ENCODE measurements at regions not wholly inside any gene's neighbourhood (a gene's known extent, or its start where the extent isn't known, plus 50 kb on each side); places are given as distances from the start of the nearest gene placed in this dataset.

DNA sequence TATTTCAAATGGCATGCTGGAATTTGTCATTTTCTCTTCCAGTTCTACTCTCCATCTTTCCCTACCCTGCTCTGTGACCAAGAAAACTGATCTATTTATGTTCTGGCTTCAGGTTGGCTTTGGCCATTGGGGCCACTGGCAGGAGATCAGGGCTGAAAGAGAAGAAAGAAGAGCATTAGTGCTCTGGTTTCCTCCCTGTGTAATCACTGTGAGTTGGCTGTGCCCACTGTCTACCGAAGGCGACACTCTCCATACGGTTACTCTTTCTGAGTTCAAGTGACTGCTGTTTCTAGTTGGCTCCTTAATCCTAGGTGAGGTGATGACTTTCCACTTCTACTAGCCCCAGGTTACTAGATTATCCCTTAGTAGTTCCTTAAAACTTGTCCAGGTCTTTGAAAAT lies 372.6 kb downstream of the PRELID2 start:
- Mint-ChIP-seq H3K4me1 (no peaks in the 10 kb centered on the region), H3K9me3 (no peaks in the 10 kb centered on the region), H3K36me3 (ENCODE audit: low read depth) (no peaks in the 10 kb centered on the region), H3K27ac (no peak overlapping the region), H3K4me3 (no peak overlapping the region), H3K27me3 (ENCODE audit: insufficient read depth, low read depth, poor library complexity) (no peaks in the 10 kb centered on the region)
- no peak for DNase-seq (ENCODE audit: low spot score)
- Histone ChIP-seq H3K4me2 (no peak overlapping the region), H4K20me1 (replicated peaks; ENCODE audit: insufficient read depth) (no peaks in the 10 kb centered on the region), H2AFZ (no peak overlapping the region), H3K4me3 (no peak overlapping the region), H3K9me2 (ENCODE audit: insufficient read depth) (0 out of 2 replicates have a peak, but pooled peaks cover 5% of the 10 kb centered on the region), H3F3A (replicated peaks; ENCODE audit: low read depth) (no peaks in the 10 kb centered on the region), H3K27me3 (ENCODE audit: insufficient read depth) (no peaks in the 10 kb centered on the region), H3K4me1 (ENCODE audit: insufficient read depth) (no peaks in the 10 kb centered on the region), H3K36me3 (ENCODE audit: insufficient read depth) (no peaks in the 10 kb centered on the region), H3K27ac (ENCODE audit: low read depth) (no peak overlapping the region), H3K79me2 (replicated peaks; ENCODE audit: insufficient read depth) (no peaks in the 10 kb centered on the region)
- TF ChIP-seq NANOG (IDR thresholded peaks at IDR 0.05; ENCODE audit: borderline replicate concordance) (no peak), CREB1 (CRISPR knock-in tag; IDR thresholded peaks at IDR 0.05; ENCODE audit: low read depth) (no peak), EZH2phosphoT487 (IDR thresholded peaks at IDR 0.05; ENCODE audit: unreplicated experiment) (no peak), ZNF331 (CRISPR knock-in tag; IDR thresholded peaks at IDR 0.05; ENCODE audit: low read depth) (no peak), ZNF114 (CRISPR knock-in tag; IDR thresholded peaks at IDR 0.05) (no peak), EZH2 (IDR thresholded peaks at IDR 0.05; ENCODE audit: low read depth, unreplicated experiment) (no peak), JUNB (IDR thresholded peaks at IDR 0.05; ENCODE audit: unreplicated experiment) (no peak), STAT1 (IDR thresholded peaks at IDR 0.05; ENCODE audit: unreplicated experiment) (no peak), POLR2AphosphoS5 (IDR thresholded peaks at IDR 0.05; ENCODE audit: low read depth) (no peak)
- TF ChIP-seq, protein P1, sequence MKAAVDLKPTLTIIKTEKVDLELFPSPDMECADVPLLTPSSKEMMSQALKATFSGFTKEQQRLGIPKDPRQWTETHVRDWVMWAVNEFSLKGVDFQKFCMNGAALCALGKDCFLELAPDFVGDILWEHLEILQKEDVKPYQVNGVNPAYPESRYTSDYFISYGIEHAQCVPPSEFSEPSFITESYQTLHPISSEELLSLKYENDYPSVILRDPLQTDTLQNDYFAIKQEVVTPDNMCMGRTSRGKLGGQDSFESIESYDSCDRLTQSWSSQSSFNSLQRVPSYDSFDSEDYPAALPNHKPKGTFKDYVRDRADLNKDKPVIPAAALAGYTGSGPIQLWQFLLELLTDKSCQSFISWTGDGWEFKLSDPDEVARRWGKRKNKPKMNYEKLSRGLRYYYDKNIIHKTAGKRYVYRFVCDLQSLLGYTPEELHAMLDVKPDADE (IDR thresholded peaks at IDR 0.05) = no peak
- TF ChIP-seq, protein P2, sequence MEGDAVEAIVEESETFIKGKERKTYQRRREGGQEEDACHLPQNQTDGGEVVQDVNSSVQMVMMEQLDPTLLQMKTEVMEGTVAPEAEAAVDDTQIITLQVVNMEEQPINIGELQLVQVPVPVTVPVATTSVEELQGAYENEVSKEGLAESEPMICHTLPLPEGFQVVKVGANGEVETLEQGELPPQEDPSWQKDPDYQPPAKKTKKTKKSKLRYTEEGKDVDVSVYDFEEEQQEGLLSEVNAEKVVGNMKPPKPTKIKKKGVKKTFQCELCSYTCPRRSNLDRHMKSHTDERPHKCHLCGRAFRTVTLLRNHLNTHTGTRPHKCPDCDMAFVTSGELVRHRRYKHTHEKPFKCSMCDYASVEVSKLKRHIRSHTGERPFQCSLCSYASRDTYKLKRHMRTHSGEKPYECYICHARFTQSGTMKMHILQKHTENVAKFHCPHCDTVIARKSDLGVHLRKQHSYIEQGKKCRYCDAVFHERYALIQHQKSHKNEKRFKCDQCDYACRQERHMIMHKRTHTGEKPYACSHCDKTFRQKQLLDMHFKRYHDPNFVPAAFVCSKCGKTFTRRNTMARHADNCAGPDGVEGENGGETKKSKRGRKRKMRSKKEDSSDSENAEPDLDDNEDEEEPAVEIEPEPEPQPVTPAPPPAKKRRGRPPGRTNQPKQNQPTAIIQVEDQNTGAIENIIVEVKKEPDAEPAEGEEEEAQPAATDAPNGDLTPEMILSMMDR (conservative IDR thresholded peaks at IDR 0.05; ENCODE audit: low read depth in 2 of 2) = no peak
- TF ChIP-seq, protein P3, sequence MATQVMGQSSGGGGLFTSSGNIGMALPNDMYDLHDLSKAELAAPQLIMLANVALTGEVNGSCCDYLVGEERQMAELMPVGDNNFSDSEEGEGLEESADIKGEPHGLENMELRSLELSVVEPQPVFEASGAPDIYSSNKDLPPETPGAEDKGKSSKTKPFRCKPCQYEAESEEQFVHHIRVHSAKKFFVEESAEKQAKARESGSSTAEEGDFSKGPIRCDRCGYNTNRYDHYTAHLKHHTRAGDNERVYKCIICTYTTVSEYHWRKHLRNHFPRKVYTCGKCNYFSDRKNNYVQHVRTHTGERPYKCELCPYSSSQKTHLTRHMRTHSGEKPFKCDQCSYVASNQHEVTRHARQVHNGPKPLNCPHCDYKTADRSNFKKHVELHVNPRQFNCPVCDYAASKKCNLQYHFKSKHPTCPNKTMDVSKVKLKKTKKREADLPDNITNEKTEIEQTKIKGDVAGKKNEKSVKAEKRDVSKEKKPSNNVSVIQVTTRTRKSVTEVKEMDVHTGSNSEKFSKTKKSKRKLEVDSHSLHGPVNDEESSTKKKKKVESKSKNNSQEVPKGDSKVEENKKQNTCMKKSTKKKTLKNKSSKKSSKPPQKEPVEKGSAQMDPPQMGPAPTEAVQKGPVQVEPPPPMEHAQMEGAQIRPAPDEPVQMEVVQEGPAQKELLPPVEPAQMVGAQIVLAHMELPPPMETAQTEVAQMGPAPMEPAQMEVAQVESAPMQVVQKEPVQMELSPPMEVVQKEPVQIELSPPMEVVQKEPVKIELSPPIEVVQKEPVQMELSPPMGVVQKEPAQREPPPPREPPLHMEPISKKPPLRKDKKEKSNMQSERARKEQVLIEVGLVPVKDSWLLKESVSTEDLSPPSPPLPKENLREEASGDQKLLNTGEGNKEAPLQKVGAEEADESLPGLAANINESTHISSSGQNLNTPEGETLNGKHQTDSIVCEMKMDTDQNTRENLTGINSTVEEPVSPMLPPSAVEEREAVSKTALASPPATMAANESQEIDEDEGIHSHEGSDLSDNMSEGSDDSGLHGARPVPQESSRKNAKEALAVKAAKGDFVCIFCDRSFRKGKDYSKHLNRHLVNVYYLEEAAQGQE (IDR thresholded peaks at IDR 0.05; ENCODE audit: unreplicated experiment) = no peak
- TF ChIP-seq, protein P4, sequence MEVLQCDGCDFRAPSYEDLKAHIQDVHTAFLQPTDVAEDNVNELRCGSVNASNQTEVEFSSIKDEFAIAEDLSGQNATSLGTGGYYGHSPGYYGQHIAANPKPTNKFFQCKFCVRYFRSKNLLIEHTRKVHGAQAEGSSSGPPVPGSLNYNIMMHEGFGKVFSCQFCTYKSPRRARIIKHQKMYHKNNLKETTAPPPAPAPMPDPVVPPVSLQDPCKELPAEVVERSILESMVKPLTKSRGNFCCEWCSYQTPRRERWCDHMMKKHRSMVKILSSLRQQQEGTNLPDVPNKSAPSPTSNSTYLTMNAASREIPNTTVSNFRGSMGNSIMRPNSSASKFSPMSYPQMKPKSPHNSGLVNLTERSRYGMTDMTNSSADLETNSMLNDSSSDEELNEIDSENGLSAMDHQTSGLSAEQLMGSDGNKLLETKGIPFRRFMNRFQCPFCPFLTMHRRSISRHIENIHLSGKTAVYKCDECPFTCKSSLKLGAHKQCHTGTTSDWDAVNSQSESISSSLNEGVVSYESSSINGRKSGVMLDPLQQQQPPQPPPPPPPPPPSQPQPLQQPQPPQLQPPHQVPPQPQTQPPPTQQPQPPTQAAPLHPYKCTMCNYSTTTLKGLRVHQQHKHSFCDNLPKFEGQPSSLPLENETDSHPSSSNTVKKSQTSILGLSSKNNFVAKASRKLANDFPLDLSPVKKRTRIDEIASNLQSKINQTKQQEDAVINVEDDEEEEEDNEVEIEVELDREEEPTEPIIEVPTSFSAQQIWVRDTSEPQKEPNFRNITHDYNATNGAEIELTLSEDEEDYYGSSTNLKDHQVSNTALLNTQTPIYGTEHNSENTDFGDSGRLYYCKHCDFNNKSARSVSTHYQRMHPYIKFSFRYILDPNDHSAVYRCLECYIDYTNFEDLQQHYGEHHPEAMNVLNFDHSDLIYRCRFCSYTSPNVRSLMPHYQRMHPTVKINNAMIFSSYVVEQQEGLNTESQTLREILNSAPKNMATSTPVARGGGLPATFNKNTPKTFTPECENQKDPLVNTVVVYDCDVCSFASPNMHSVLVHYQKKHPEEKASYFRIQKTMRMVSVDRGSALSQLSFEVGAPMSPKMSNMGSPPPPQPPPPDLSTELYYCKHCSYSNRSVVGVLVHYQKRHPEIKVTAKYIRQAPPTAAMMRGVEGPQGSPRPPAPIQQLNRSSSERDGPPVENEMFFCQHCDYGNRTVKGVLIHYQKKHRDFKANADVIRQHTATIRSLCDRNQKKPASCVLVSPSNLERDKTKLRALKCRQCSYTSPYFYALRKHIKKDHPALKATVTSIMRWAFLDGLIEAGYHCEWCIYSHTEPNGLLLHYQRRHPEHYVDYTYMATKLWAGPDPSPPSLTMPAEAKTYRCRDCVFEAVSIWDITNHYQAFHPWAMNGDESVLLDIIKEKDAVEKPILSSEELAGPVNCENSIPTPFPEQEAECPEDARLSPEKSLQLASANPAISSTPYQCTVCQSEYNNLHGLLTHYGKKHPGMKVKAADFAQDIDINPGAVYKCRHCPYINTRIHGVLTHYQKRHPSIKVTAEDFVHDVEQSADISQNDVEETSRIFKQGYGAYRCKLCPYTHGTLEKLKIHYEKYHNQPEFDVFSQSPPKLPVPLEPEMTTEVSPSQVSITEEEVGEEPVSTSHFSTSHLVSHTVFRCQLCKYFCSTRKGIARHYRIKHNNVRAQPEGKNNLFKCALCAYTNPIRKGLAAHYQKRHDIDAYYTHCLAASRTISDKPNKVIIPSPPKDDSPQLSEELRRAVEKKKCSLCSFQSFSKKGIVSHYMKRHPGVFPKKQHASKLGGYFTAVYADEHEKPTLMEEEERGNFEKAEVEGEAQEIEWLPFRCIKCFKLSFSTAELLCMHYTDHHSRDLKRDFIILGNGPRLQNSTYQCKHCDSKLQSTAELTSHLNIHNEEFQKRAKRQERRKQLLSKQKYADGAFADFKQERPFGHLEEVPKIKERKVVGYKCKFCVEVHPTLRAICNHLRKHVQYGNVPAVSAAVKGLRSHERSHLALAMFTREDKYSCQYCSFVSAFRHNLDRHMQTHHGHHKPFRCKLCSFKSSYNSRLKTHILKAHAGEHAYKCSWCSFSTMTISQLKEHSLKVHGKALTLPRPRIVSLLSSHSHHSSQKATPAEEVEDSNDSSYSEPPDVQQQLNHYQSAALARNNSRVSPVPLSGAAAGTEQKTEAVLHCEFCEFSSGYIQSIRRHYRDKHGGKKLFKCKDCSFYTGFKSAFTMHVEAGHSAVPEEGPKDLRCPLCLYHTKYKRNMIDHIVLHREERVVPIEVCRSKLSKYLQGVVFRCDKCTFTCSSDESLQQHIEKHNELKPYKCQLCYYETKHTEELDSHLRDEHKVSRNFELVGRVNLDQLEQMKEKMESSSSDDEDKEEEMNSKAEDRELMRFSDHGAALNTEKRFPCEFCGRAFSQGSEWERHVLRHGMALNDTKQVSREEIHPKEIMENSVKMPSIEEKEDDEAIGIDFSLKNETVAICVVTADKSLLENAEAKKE (CRISPR knock-in tag; IDR thresholded peaks at IDR 0.05) = no peak
- no peak for ATAC-seq

All from GM23338 (cell line).